ENCODE measurements at regions not wholly inside any gene's neighbourhood (a gene's known extent, or its start where the extent isn't known, plus 50 kb on each side); places are given as distances from the start of the nearest gene placed in this dataset.

DNA sequence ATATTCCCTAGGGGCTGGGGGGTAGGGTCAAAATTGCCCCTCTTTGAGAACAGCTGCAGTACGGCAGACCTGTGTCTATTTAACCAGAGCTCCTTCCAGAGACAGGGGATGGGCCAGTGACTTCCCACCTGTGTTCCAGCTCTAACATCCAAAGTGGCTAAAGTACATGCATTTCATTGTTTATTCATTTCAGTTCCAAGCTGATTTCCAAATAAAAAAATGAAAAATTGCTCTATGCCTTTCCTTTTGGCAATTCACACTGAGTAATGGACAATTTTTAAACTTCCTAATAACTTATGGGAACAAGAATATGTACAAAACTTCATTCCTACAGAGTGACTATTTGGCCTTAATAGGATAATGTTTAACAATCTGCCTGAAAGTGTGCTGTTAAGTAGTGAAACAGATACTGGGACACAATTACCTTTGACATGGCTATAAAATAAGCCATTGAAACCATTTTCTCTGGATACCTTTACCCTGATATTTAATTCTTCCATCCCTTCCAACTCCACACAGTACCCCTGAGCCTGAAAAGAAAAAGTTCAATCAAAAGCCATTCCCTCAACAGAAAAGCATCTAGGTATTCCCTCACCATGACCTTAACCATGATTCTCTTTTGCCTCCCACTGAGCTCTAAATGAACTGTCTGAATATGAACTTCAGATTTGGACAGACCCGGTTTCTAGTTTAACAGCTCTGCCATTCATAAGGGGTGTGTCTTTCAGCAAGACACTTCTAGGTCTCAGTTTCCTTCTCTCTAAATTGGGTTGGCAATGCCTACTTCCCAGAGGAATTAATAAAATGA, 73.1 kb downstream of the RDH14 start:
- H3K27me3 ChIP-seq (ENCODE audit: insufficient read depth, low read length), result no peaks in the 10 kb centered on the region; the same call in 1 of the 2 replicates
- no peak overlapping the region for H3K27ac ChIP-seq (ENCODE audit: low read depth, low read length)
- H3K4me1 ChIP-seq (ENCODE audit: insufficient read depth, low read length), result no peaks in the 10 kb centered on the region
- 96% methylated on average over 2 of the region's 2 CpGs for WGBS
- H3K4me3 ChIP-seq (ENCODE audit: low read length), result no peak overlapping the region
- H3K36me3 ChIP-seq (ENCODE audit: insufficient read depth, low read length), result no peaks in the 10 kb centered on the region
- H3K9me3 ChIP-seq (ENCODE audit: insufficient read depth, low read depth, low read length), result no peaks in the 10 kb centered on the region
- H3K9ac ChIP-seq (ENCODE audit: low read depth, low read length), result no peak overlapping the region

DNA sequence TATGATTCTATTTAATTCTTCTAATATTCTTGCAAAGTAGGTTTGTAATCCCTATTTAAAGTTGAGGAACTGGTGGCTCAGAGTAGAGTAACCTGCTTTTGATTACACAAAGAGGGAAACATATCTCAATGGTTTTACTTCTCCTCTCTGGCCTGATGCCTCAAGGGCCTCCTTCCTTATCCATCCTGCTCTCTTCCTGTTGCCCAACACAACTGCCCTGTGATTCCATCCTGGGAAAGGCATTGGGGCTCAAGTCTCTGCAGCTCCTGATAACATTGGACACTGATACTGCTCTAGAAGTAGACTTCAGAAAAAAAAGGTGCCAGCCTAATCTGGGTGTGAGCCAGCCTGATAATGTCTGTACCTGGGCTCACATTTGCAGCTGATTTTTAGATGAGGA, 75.8 kb downstream of the RDH14 start:
- no peak overlapping the region for H3K4me3 ChIP-seq (ENCODE audit: low read length)
- H3K4me1 ChIP-seq (ENCODE audit: insufficient read depth, low read length), result no peaks in the 10 kb centered on the region
- no peaks in the 10 kb centered on the region for H3K36me3 ChIP-seq (ENCODE audit: insufficient read depth, low read length)
- H3K9ac ChIP-seq (ENCODE audit: low read depth, low read length), result no peak overlapping the region
- H3K27ac ChIP-seq (ENCODE audit: low read depth, low read length), result no peak overlapping the region
- no peaks in the 10 kb centered on the region for H3K27me3 ChIP-seq (ENCODE audit: insufficient read depth, low read length)
- H3K9me3 ChIP-seq (ENCODE audit: insufficient read depth, low read depth, low read length), result no peaks in the 10 kb centered on the region

DNA sequence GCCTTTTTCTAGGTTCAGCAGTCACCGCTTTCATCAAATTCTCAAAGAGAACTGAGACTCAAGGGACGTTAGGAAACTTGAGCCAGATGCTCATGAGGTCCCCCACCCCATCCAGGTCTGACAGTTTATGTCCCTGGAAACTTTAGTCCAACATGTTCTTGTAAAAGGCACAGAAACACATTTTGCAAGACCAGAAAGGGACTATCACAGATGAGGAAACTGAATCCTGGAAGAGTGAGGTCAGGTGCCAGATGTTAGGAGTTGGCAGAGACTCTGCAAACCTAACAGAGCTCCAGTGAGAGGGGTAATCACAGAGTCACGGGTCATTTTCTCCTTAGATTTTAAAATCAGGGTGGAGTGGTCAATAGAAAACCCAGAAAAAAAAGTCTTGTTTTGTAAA, 76.6 kb downstream of the RDH14 start:
- Histone ChIP-seq H3K4me3 (ENCODE audit: low read length) (no peak overlapping the region), H3K9ac (ENCODE audit: low read depth, low read length) (no peak overlapping the region), H3K9me3 (ENCODE audit: insufficient read depth, low read depth, low read length) (no peaks in the 10 kb centered on the region), H3K36me3 (ENCODE audit: insufficient read depth, low read length) (no peaks in the 10 kb centered on the region), H3K27ac (ENCODE audit: low read depth, low read length) (no peak overlapping the region), H3K4me1 (ENCODE audit: insufficient read depth, low read length) (no peaks in the 10 kb centered on the region), H3K27me3 (ENCODE audit: insufficient read depth, low read length) (no peaks in the 10 kb centered on the region)
- WGBS, result 86% methylated on average over 3 of the region's 3 CpGs

DNA sequence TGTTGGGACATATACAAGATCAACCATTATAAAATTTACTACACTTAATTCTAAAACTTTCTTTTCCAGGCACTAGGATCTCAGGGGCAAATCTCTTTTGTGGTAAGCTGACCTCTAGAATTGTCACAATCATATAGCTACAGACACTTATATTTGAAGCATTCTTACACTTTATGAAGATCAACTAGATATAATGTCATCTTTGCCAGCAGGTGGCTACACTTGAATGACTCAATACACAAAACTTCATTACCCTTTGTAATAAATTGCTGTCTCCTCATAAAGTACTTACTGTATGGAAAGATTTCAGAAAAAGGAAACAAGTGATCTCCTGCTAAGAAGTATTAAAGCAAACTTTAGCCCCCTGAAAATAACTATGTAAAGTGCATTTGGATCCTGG, 77.8 kb downstream of the RDH14 start:
- Histone ChIP-seq H3K27ac (ENCODE audit: low read depth, low read length) (no peak overlapping the region), H3K4me1 (ENCODE audit: insufficient read depth, low read length) (no peaks in the 10 kb centered on the region), H3K9me3 (ENCODE audit: insufficient read depth, low read depth, low read length) (no peaks in the 10 kb centered on the region), H3K36me3 (ENCODE audit: insufficient read depth, low read length) (no peaks in the 10 kb centered on the region), H3K4me3 (ENCODE audit: low read length) (no peak overlapping the region), H3K27me3 (ENCODE audit: insufficient read depth, low read length) (no peaks in the 10 kb centered on the region), H3K9ac (ENCODE audit: low read depth, low read length) (no peak overlapping the region)

DNA sequence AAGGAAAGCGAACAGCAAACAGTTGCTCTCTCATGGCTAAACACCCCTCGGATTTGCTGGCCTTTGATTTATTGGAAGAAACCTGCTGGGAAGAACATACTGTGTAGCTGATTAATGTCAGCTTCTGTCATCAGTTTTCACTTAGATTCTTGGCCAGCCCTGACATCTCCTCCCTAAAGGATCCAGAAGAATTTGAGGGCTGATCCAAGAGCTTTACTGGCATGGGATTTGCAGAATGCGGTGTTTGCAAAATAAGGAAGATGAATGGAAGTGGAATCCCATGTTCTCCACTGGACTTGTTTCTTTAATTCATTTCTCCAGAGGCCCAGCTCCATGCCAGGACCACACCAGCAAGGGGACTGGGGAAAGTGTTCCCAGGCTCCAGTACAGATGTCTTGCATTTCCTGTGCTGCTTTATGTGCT, 80.5 kb downstream of the RDH14 start:
- WGBS, result 87% methylated on average over 3 of the region's 3 CpGs
- Histone ChIP-seq H3K9ac (ENCODE audit: low read depth, low read length) (no peak overlapping the region), H3K36me3 (ENCODE audit: insufficient read depth, low read length) (no peaks in the 10 kb centered on the region), H3K9me3 (ENCODE audit: insufficient read depth, low read depth, low read length) (no peaks in the 10 kb centered on the region), H3K4me1 (ENCODE audit: insufficient read depth, low read length) (no peaks in the 10 kb centered on the region), H3K27me3 (ENCODE audit: insufficient read depth, low read length) (no peaks in the 10 kb centered on the region), H3K4me3 (ENCODE audit: low read length) (no peak overlapping the region), H3K27ac (ENCODE audit: low read depth, low read length) (no peak overlapping the region)

DNA sequence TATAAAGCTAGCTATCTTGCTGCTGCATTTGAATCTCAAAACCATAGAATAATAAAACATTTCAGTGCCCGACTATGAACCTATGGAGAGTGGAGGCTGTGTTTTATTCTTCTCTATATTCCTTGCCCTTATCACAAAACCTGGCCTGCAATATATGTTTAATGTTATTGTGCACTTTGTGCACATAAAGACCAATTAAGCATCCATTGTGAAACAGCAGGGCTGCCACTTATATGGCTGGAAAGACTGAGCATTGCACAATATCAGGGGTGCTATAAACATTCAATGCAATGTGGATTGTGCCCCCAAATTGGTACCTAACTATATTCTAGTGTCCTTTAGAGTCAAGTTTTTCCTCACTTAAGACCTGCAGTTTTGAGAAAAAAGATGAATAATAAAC, 83.2 kb downstream of the RDH14 start:
- no peak overlapping the region for H3K27ac ChIP-seq (ENCODE audit: low read depth, low read length)
- no peak overlapping the region for H3K4me3 ChIP-seq (ENCODE audit: low read length)
- no CpG with 5 or more reads among the region's 1 CpG for WGBS
- no peaks in the 10 kb centered on the region for H3K36me3 ChIP-seq (ENCODE audit: insufficient read depth, low read length)
- no peaks in the 10 kb centered on the region for H3K9me3 ChIP-seq (ENCODE audit: insufficient read depth, low read depth, low read length)
- H3K9ac ChIP-seq (ENCODE audit: low read depth, low read length), result no peak overlapping the region
- H3K27me3 ChIP-seq (ENCODE audit: insufficient read depth, low read length), result no peaks in the 10 kb centered on the region
- no peaks in the 10 kb centered on the region for H3K4me1 ChIP-seq (ENCODE audit: insufficient read depth, low read length)

DNA sequence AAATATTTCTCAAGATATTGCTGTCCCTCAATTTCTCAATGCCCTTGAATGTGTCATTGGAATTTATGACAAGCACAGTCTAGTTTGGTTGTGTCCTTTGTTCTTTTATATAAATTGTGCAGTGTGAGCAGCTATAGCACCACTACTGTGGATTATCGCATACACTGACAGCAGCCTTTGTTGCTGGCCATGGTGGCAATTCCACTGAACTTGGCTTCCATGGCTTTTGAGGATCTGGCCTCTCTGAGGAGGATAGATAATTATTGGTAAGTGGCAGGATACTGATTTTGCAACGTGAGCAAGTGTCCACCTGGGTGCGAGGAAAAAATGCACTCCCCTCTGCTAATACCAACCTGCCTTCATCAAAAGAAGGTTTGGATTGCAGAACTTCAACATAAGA, 84.0 kb downstream of the RDH14 start:
- WGBS, result 86% methylated on average over 3 of the region's 3 CpGs
- no peak overlapping the region for H3K4me3 ChIP-seq (ENCODE audit: low read length)

DNA sequence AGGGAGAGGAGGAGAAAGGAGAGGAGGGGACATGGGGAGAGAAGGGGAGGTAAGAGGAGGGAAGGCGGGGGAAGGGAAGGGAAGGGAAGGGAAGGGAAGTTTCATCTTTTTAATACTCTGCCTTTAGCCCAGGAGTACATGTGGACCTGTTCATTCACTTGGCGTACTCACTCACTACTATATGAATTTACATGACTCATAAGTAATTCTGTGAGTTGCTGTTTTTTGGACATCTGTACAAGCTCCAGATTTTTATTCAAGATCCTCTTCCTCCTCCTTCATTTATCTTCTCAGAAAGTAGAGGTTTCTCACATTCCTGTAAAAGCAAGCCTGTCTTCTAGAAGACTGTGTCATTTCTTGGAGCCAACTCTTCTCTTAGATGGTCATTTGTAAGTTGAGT, 84.6 kb downstream of the RDH14 start:
- Histone ChIP-seq H3K27me3 (ENCODE audit: insufficient read depth, low read length) (no peaks in the 10 kb centered on the region), H3K4me3 (ENCODE audit: low read length) (no peak overlapping the region), H3K27ac (ENCODE audit: low read depth, low read length) (no peak overlapping the region), H3K9me3 (ENCODE audit: insufficient read depth, low read depth, low read length) (no peaks in the 10 kb centered on the region), H3K9ac (ENCODE audit: low read depth, low read length) (no peak overlapping the region), H3K4me1 (ENCODE audit: insufficient read depth, low read length) (no peaks in the 10 kb centered on the region), H3K36me3 (ENCODE audit: insufficient read depth, low read length) (no peaks in the 10 kb centered on the region)
- 100% methylated on average over 1 of the region's 2 CpGs for WGBS

More for the DNA sequence above, 84.0 kb downstream of the RDH14 start:
- no peaks in the 10 kb centered on the region for H3K9me3 ChIP-seq (ENCODE audit: insufficient read depth, low read depth, low read length)
- H3K9ac ChIP-seq (ENCODE audit: low read depth, low read length), result no peak overlapping the region
- H3K36me3 ChIP-seq (ENCODE audit: insufficient read depth, low read length), result no peaks in the 10 kb centered on the region
- no peaks in the 10 kb centered on the region for H3K27me3 ChIP-seq (ENCODE audit: insufficient read depth, low read length)
- H3K27ac ChIP-seq (ENCODE audit: low read depth, low read length), result no peak overlapping the region
- H3K4me1 ChIP-seq (ENCODE audit: insufficient read depth, low read length), result no peaks in the 10 kb centered on the region

DNA sequence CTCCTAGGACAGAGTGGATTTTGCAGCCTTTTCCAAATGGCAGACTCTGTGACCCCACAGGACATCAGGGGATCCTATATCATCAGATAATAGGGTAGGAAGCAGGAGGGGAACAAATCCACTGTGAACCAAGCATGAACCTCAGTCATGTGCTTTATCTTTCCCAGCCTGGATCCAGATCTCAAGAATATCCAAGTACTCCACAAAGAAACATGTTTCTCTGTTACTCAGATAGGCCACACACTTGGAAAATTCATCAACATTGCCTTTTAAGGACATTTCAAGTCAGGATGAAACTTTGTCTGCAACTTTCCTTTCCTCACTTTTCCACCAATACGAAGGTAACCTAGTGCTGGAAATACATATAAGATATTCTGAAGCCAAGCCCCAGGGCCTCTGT, 85.8 kb downstream of the RDH14 start:
- Histone ChIP-seq H3K36me3 (ENCODE audit: insufficient read depth, low read length) (no peaks in the 10 kb centered on the region), H3K4me1 (ENCODE audit: insufficient read depth, low read length) (no peaks in the 10 kb centered on the region), H3K4me3 (ENCODE audit: low read length) (no peak overlapping the region), H3K27me3 (ENCODE audit: insufficient read depth, low read length) (no peaks in the 10 kb centered on the region), H3K27ac (ENCODE audit: low read depth, low read length) (no peak overlapping the region), H3K9ac (ENCODE audit: low read depth, low read length) (no peak overlapping the region), H3K9me3 (ENCODE audit: insufficient read depth, low read depth, low read length) (no peaks in the 10 kb centered on the region)
- 80% methylated on average over 1 of the region's 1 CpG for WGBS

DNA sequence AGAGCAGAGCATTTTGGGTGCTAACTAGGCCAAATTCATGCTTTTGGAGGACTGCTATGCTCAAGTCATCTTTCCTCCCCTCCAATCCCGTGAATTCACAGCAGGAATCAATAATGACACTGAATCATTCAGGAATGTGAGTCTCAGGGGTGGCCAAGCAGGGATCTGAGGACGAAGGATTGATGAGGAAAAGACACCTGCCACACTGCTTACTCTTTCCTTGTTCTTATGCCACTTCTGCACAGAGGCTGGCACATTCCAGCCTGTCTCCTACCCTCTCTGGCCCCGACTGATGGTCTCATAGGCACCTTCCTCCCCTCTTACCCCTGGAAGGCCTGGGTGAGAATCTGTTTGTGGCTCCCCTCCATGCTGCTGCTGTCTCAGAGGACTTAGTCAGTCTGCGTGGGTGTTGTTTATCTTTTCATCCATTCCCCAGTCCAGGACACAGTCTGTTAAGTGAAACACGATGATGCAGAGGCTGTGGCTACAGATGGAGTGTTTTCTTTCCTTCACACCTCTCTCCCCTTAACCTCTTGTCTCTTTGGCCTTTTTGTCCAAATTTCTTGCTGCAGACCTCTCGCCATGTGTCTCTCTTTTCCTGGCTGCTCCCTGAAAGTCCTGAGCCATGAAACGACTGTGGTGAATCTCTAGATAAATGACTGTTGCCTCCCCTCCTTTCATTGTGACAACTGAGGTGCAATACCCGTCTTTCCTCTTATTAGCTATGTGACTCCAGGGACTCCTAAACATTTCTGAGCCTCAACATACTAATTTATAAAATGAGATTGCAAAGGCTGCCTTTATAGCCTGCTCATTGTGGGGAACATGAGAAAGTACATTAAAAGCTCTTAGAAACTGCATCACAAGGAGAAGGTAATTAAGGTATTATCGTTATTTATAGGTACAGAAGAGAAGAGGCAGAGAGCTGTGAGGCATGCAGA, 86.9 kb downstream of the RDH14 start:
- 81% methylated on average over 9 of the region's 9 CpGs for WGBS
- H3K27me3 ChIP-seq (ENCODE audit: insufficient read depth, low read length), result no peaks in the 10 kb centered on the region
- H3K27ac ChIP-seq (ENCODE audit: low read depth, low read length), result no peak overlapping the region
- no peaks in the 10 kb centered on the region for H3K9me3 ChIP-seq (ENCODE audit: insufficient read depth, low read depth, low read length)
- no peaks in the 10 kb centered on the region for H3K4me1 ChIP-seq (ENCODE audit: insufficient read depth, low read length)
- H3K4me3 ChIP-seq (ENCODE audit: low read length), result no peak overlapping the region
- no peaks in the 10 kb centered on the region for H3K36me3 ChIP-seq (ENCODE audit: insufficient read depth, low read length)
- H3K9ac ChIP-seq (ENCODE audit: low read depth, low read length), result no peak overlapping the region

DNA sequence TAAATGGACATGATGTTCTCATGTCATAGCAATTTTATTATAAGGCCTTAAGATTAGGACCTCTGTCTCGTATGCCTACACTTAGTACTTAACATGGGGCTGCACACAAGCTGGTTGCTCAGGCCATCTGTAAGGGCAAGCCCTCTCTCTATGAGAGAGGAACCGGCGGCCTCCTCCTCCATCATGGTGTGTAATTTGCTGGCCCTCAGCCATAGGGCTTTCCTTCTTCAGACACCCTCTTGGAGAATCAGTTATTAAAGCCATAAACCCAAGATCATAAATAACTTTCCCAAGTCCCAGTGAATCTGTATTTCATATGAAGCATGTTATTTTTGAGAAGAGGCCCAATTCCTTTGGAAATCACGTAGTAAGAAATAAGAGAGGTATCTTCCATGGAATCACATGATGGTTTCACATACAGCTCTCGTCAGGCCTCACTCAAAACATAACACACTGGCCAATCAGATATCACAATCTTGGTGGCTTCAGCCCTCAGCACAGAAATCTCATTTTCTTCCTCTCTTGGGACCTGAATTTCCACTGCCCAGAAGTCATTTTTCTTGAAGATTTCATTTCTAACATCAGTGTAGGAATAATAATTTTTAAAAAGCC, 92.6 kb downstream of the RDH14 start:
- H3K36me3 ChIP-seq (ENCODE audit: insufficient read depth, low read length), result no peaks in the 10 kb centered on the region
- no peaks in the 10 kb centered on the region for H3K9me3 ChIP-seq (ENCODE audit: insufficient read depth, low read depth, low read length)
- no peak overlapping the region for H3K4me3 ChIP-seq (ENCODE audit: low read length)
- WGBS, result 97% methylated on average over 5 of the region's 5 CpGs
- no peak overlapping the region for H3K27ac ChIP-seq (ENCODE audit: low read depth, low read length)
- no peaks in the 10 kb centered on the region for H3K27me3 ChIP-seq (ENCODE audit: insufficient read depth, low read length)
- H3K9ac ChIP-seq (ENCODE audit: low read depth, low read length), result no peak overlapping the region
- no peaks in the 10 kb centered on the region for H3K4me1 ChIP-seq (ENCODE audit: insufficient read depth, low read length)

Data from HUES64 (cell line).